GM19193 (cell line): ENCODE measurements at regions not wholly inside any gene's neighbourhood (a gene's known extent, or its start where the extent isn't known, plus 50 kb on each side); places are given as distances from the start of the nearest gene placed in this dataset.

Experiments used
- POLR2A ChIP-seq: IDR thresholded peaks from 4 replicates; pipeline ENCODE4 v1.6.1; 2011; ENCODE audit not compliant: insufficient read depth, insufficient read length; ENCODE audit errors: extremely low read depth

DNA sequence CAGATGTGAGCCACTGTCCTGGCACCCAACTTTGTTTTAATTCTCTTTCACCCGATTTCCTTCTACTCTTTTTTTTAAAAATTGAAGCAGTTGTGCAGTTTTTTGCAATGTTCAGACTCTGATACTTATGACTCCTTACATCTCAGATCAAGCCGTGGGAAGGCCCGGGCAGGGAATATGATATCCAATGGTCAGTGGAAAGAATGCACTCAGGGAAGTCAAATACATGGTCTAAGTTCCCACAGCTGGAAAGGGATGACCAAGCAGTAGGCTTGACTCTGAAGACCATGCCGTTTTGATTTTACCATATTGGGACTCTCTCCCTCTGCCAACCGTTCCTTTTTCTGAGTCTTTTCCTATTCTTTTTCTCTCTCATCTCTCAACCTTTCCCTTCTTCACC is 157.2 kb downstream of the RPLP1 start:
- no peak for TF ChIP-seq POLR2A

DNA sequence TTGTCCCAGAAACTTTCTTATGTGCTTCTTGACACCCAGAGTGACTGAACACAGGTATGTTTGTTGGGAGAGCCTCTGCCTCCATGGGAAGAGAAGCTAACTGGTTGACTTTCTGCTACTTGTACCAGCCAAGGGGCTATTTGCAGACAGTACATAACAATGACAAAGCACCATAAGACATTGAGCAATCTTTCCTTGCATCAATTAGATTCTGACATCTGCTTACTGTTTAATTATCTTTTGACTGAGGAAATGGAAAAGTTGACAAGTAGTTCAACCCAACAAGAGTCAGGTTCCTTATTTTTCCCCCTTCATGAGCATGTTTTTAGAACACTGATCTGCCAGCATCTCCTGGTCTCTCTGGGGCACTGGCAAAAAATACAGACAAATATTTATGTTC is 157.7 kb downstream of the RPLP1 start:
- no peak for TF ChIP-seq POLR2A

DNA sequence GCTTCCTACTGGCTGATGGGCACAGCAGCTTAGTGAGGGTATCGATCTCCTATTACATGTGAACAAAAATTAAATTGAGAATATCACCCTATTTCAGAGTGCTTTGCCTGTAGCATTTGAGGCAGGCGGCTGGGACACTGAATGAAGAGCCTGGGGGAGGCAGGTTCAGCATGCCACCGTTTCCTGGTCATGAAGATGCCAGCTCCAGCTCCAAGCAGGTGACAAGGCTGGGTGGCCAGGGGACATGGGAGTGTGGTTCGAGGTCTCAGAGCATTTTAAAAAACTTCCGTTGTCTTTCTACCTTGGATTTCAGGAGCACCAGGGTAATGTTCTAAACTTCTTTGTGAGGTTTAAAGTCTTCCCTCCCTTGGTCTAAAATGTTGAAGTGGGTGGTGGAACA is 158.2 kb downstream of the RPLP1 start:
- TF ChIP-seq POLR2A, result no peak

DNA sequence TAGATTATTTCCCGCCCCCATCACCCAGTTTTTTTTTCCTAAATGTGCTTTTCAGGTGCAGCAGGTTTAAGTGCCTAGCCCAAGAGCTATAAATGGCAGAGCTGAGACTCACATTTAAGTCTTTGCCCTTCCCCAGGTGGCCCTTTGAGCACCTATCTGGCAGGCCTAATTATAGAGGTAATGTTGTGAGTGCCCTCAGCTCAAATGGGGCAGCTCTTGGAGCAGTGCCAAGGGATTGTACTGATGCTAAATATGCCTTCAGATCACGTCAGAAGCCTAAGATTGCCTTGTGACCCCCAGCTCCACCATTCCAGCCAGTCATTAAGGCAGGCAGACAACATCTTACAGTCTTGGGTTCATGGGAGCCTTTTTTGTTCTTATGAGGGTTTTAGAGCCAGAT is 159.5 kb downstream of the RPLP1 start:
- no peak for TF ChIP-seq POLR2A

DNA sequence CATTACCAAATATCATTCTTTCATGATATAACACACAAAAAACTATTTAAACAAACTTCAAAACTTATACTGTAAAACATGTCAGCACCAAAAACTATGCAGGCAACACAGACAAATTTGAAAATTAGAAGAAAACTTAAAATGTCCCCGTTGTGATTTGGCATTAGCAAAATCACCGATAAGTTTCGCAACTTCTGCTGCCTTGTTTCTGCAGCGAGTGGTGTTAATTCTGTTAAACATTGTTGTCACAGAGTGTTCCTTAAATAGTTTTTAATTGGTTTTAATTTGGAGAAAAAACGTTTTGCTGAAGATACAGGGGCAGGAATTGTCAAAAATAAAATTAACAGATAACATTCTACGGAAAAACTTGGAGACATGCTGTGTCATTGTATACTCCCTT is 160.6 kb downstream of the RPLP1 start:
- TF ChIP-seq POLR2A, result no peak

DNA sequence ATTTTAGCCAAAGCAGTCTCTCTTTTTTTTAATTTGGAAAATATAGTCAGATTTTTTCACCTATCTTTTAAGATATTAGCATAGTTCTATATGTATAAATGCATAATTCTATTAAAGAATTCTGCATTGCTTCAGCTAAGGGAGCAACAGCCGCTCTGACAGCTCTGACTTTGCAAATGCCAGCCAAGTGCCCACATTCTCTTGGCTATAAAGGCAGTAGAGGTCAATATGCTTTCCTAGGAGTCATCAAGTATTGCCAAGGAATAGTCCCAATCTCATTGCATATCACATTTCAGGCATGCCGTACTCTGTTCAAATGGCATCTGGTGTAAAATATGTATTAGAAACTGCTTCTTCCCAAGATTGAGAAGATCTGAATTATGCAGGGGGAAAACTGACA is 161.4 kb downstream of the RPLP1 start:
- no peak for TF ChIP-seq POLR2A

DNA sequence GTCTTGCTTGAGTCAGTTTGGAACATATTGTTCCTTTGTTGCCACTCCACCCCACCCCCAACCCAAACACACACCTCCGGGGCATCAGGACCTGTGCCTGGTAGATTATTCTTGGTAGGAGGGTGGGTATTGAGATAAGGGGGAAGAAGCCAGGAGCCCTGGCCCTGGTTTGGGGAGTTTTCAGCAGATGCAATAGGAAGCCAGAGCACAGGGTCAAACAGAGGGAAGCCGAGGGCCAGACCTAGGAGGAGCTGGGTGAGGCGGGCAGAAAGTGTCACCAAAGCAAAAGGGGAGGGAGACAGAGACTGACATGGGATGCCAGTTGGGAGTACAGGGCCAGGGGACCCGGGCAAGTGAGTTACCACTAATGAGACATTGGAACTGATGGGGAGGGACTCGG is 163.1 kb downstream of the RPLP1 start:
- TF ChIP-seq POLR2A, result no peak

DNA sequence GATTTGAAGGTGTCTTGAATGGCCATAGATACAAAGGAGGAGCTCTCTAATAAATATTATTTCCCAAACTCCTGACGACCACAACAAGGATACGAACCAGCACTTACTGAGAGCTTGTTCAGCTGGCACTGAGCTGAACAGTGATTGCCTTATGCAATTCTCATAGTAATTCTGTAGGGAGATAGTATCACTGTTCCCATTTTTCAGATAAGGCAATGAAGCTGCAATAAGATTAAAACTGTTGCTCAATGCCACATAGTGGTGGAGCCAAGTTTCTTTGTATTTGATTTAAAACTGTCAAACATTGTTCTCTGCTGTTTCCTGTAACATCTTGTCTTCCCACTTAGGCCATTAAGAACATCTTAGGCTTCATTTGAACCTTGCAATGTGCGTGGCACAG is 163.9 kb downstream of the RPLP1 start:
- TF ChIP-seq POLR2A, result no peak

DNA sequence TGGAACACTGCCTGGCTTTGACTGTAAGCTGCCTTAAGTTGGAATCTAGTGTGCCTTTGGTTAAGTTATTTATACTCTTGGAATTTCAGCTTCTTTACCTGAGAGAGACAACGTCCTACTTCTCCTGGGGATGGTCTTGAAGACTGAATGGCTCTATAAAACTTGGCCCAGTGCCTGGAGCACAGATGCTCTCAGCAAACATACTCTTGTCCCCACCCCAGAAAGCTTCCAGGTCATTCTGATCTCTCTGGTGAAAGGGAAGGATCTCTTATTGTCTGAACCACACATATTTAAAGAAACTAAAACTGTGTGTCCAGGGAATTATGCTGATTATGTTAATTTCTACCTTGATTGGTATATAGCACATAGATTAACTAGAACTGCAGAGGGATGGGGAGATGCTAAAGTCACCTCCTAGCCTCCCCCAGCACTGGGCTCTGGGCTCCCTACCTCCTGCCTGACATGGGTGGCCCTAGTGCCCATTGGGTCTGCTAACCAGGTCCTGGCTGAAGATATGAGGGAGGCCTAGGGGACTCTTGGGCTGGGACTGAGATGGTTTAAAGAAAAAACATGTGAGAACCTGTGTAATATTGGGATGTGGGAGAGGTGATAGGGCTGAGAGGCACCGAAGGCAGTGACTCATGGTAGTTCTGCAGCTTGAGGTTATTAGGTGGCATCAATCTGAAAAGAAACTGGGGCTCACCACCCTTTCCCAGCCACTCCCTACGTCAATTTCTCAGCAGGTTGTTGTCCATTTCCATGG is 171.0 kb downstream of the RPLP1 start:
- TF ChIP-seq POLR2A, result no peak

DNA sequence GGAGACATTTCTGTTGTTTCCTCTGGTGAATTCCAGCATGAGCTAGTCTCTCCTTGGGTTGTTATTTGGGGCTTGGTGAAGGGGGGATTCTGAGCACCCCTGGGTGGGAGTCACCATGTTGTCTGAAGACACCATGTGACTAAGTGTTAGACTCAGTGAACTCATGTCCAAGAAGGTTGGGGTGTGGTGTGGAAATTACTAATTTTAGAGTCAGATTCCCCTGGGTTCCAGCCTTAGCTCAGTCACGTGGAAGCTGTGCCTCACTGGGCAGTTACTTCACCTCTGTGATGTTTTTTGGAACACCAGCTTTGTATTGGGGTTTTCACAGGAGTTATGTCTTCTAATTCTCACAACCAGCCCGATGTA is 171.5 kb downstream of the RPLP1 start:
- no peak for TF ChIP-seq POLR2A

DNA sequence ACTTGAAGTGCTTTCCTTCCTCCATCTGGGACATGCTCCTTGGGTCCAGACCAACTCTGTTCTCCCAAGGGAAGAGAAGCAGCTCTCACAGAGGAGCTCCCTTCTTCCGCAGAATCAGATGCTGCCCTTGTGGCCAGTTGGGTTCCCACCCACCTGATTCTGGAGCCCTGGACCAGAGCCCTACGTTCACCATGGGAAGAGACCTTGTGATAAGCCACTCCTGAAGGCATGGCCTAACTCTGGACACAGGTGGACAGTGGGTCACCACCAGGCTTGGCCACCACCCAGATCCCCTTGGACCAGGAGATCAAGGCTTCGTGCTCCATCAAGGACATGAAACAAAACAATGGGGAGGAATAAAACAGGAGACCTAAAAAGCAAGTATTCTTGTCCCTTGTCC is 172.2 kb downstream of the RPLP1 start:
- TF ChIP-seq POLR2A, result no peak

DNA sequence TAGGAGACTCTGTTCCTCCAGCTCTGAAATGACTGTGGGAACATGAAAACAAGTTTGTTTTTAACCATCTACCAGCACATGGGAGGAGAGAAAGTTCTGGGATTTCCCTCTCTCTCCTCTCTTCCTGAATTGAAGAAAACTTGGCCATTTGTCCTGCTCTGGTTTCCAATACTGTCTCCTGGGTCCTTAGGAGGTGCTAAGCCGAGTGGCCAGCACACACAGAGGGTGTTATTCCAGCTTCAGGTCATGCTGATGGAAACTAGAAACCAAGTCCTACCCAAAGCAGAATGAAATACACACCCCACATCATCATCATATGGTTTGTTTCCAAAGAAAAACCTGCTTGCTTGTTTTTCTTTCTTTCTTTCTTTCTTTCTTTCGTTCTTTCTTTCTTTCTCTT is 172.7 kb downstream of the RPLP1 start:
- no peak for TF ChIP-seq POLR2A

DNA sequence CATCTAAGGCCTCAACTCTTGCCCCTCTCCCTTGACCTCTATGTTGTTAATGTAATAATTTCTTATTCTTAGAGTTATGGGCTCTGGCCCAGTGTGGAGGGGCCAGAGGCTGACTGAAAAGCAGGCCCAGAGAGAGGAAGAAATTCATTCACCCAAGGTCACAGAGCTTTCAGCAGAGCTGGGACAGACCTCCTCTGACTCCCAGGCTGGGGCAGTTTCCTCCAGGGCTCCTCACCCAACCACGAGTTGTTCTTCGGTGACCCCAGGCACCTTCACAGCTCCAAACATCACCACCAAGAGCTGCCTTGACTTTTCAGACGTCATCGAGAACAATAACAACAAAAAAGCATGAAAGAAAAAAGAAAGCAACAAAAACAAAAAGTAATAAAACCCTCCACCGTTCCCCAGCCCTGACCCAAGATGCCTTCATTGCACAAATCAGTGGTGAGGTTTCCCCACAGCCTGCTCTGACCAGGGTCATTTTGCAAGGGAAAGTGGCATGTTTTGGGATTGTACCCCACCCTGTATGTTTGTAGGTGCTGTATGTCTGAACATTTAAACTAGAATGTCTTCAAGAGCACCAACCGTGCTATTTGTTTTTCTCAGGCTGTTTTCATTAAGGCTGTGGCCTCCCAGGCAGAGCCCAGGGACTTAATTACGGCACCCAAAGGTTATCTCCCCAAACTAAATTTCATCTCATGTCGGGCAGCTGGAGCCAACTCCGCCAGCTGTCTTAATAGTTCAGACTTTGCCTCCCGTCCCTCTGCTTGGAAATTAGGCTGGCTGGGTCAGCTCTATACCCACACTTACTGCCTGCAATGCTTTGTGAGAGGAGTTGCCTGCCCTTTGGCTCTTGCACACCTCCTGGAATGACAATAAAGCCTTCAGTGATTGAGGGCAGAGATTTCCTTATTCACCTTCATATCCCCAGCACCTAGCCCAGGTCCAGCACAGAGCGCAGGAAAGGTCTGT is 173.8 kb downstream of the RPLP1 start:
- TF ChIP-seq POLR2A, result no peak

DNA sequence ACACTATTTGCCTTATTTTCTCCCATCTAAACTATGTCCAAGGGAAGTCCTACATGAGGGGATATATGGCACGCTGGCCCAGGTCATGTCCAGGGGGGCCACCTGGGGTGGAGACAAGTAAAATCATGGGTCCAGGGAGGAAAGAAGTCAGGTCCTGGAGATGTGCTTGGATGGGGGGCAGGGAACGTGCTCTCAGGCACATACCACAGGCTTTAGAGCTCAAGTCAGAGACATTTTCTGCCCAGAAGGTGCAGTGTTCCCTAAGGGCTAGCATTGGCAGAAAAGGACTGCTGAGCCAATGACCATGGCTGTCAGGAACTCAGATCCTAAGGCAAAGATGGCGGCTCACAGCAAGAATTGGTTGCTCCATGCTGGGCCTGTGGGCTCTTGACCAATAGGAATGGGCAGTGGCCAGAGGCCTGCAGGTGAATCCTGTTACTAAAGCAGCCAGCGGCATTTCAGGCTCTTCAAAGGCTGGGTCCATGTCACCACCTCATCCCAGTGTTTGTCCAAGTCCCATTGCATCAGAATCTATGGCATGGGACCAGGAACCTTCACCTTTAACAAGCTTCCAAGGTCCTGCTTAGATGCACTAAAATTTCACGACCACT is 175.0 kb downstream of the RPLP1 start:
- no peak for TF ChIP-seq POLR2A

DNA sequence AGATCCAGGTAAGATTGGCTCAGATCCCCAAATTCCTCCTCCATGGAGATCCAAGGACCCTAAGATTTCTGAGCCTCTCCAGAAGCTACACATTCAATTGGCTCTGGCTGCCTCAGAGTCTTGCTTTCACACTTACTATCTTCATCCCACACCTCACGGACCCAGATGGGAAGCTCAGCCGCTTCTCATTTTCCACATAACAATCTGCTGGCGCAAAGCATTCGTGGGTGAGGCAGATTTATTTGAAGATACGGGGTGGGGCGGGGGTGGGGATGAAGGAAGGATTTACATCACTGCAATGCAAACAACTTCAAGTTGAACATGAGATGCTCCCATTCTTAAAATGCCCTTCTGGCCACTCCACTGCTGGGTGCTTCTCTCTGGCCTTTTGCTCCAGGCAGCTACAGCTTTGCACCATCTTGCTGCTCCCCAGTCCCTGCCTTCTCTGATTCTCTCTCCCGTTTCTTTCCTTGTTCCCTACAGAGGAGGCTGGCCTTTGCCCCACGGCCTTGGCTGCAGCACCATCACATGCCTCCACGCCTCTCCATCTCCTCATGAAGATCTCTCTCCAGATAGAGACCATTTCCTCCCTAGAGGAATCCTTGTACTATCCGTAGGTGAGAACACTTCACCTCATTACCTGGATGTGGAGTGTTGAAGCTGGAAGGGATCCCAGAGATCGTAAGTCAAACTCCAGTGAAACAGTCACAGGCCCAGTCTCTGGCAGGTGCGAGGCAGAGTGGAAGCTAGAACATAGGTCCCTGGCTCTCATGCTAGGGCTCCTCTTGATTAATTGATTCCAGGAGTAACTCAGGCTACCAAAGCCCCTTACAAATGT is 175.9 kb downstream of the RPLP1 start:
- no peak for TF ChIP-seq POLR2A
